ENCODE measurements at regions not wholly inside any gene's neighbourhood (a gene's known extent, or its start where the extent isn't known, plus 50 kb on each side); places are given as distances from the start of the nearest gene placed in this dataset.
A peak's percentile ranks its signal among the peaks of the same experiment; 100 is the strongest.

GRCh38 chr10:25748509-25748908 lies 185.5 kb upstream of the MYO3A start:
- Histone ChIP-seq H3K23me2 (ENCODE audit: low read depth, low read length) (no peaks in the 10 kb centered on the region), H2BK15ac (ENCODE audit: low read length) (no peak overlapping the region), H3K18ac (ENCODE audit: extremely low read depth, low read length) (no peak overlapping the region), H3K4me3 (ENCODE audit: extremely low read depth in 1 of 4, insufficient read depth in 2 of 4, low read depth in 3 of 4, low read length in 4 of 4) (no peak overlapping the region), H2BK12ac (ENCODE audit: low read depth, low read length) (no peak overlapping the region), H2BK5ac (ENCODE audit: low read depth, low read length) (no peak overlapping the region), H3K14ac (ENCODE audit: insufficient read length) (no peak overlapping the region), H3K4me1 (replicated peaks in 1 of 4; ENCODE audit: control insufficient read depth in 3 of 4, insufficient read depth in 4 of 4, low read length in 3 of 4) (peaks cover 0 to 3% (median 0%) of the 10 kb centered on the region in 4 experiments; a peak in 2 of 7 replicates), H3K9me3 (ENCODE audit: insufficient read depth in 2 of 2, low read depth in 1 of 2, low read length in 1 of 2) (no peaks in the 10 kb centered on the region), H2BK20ac (ENCODE audit: low read length) (no peak overlapping the region), H4K8ac (ENCODE audit: extremely low read depth, insufficient read depth, low read length) (no peak overlapping the region), H3K23ac (ENCODE audit: insufficient read length) (no peak overlapping the region), H3K36me3 (ENCODE audit: control insufficient read depth in 2 of 4, insufficient read depth in 4 of 4, low read length in 3 of 4) (no peaks in the 10 kb centered on the region), H4K5ac (ENCODE audit: insufficient read length, low read depth, low read length) (no peak overlapping the region), H3K79me1 (ENCODE audit: low read depth, low read length) (no peaks in the 10 kb centered on the region), H3K27me3 (replicated peaks in 1 of 4; ENCODE audit: control insufficient read depth in 3 of 4, extremely low read depth in 1 of 4, insufficient read depth in 3 of 4, low read length in 3 of 4) (no peaks in the 10 kb centered on the region), H3K4ac (replicated peaks; ENCODE audit: insufficient read length, low read depth, low read length) (no peak overlapping the region), H4K91ac (replicated peaks; ENCODE audit: insufficient read length, low read length) (no peak overlapping the region), H2AK5ac (ENCODE audit: low read depth, low read length) (no peak overlapping the region), H3K79me2 (ENCODE audit: control insufficient read depth in 1 of 2, insufficient read depth in 2 of 2, low read length in 2 of 2) (no peaks in the 10 kb centered on the region), H3K9ac (replicated peaks in 1 of 4; ENCODE audit: extremely low read depth in 1 of 4, low read depth in 3 of 4, low read length in 3 of 4) (no peak overlapping the region), H2BK120ac (replicated peaks; ENCODE audit: low read depth, low read length) (peak overlapping the region; percentile 14), H3K4me2 (ENCODE audit: insufficient read depth in 1 of 2, low read depth in 2 of 2, low read length in 2 of 2) (no peak overlapping the region), H2AFZ (ENCODE audit: low read length) (no peak overlapping the region), H4K20me1 (replicated peaks in 1 of 2; ENCODE audit: control insufficient read depth in 1 of 2, insufficient read depth in 2 of 2, low read length in 2 of 2) (no peaks in the 10 kb centered on the region), H3K27ac (ENCODE audit: low read depth, low read length) (no peak overlapping the region), H3K56ac (replicated peaks; ENCODE audit: insufficient read length, low read depth, low read length) (no peak overlapping the region)
- ChIA-PET CTCF (ENCODE audit: partially characterized antibody) (interaction anchor here (0.7 to 4.2 kb wide), 10 partner anchors 9 to 521 kb away, joined by 3 to 18 read pairs (median 4); no protein-coding TSS in a partner anchor), POLR2A (ENCODE audit: partially characterized antibody) (no interaction called here)
- no peak for DNase-seq (ENCODE audit: low read depth in 1 of 2, low spot score in 2 of 2)
- TF ChIP-seq BRCA1 (IDR thresholded peaks at IDR 0.05; ENCODE audit: low read depth, low read length) = no peak
- no peak for TF ChIP-seq SP2 (IDR thresholded peaks at IDR 0.05; ENCODE audit: low read length)
- TF ChIP-seq POLR2A (IDR thresholded peaks at IDR 0.05; ENCODE audit: control extremely low read depth in 1 of 2, low read depth in 2 of 2, low read length in 2 of 2) = no peak
- TF ChIP-seq RAD21 (IDR thresholded peaks at IDR 0.05 in 1 of 2, conservative IDR thresholded peaks at IDR 0.05 in 1 of 2; ENCODE audit: low read depth in 2 of 2, low read length in 2 of 2) = no peak
- TF ChIP-seq GABPA (IDR thresholded peaks at IDR 0.05; ENCODE audit: borderline replicate concordance, insufficient read depth, low read length) = no peak
- 93% methylated on average over 4 of the region's 4 CpGs; no CpG with 5 or more reads in 1 of the 2 experiments for WGBS, 2 experiments (ENCODE audit: extremely low coverage in 1 of 2, insufficient coverage in 1 of 2, insufficient read length in 1 of 2, insufficient replicate concordance in 2 of 2, low coverage in 1 of 2, low lambda C conversion rate in 2 of 2, missing lambda C conversion rate in 1 of 2)
- FAIRE-seq = no peak
